H9 (cell line): ENCODE measurements at regions not wholly inside any gene's neighbourhood (a gene's known extent, or its start where the extent isn't known, plus 50 kb on each side); places are given as distances from the start of the nearest gene placed in this dataset.

Source experiments
- DNase-seq: peaks from one replicate; pipeline ENCODE4 v3.0.0-alpha.2; 2017
- H2AFZ ChIP-seq: one replicate; pipeline ENCODE4 v1.6.1; 2013; ENCODE audit warnings: mild to moderate bottlenecking, low read length, control low read depth, moderate library complexity
- H2AK5ac ChIP-seq: 2 replicates; pipeline ENCODE4 v1.6.1; 2013; ENCODE audit warnings: low read length, control low read depth, mixed read lengths; ENCODE audit not compliant: insufficient read length
- H2BK120ac ChIP-seq: one replicate; pipeline ENCODE4 v1.6.1; 2013; ENCODE audit warnings: low read depth, mild to moderate bottlenecking, low read length, control low read depth, inconsistent platforms; ENCODE audit not compliant: poor library complexity, severe bottlenecking
- H2BK12ac ChIP-seq: 2 replicates; pipeline ENCODE4 v1.6.1; 2013; ENCODE audit warnings: low read length, control low read depth, mixed read lengths, low read depth; ENCODE audit not compliant: insufficient read length
- H2BK15ac ChIP-seq: 2 replicates; pipeline ENCODE4 v1.6.1; 2013; ENCODE audit warnings: low read depth, low read length, control low read depth
- H2BK20ac ChIP-seq: one replicate; pipeline ENCODE4 v1.6.1; 2013; ENCODE audit warnings: low read depth, mild to moderate bottlenecking, low read length, control low read depth, inconsistent platforms; ENCODE audit not compliant: poor library complexity, severe bottlenecking
- H2BK5ac ChIP-seq: 2 replicates; pipeline ENCODE4 v1.6.1; 2013; ENCODE audit warnings: low read length, control low read depth, mixed read lengths; ENCODE audit not compliant: insufficient read length
- H3K14ac ChIP-seq: 2 replicates; pipeline ENCODE4 v1.6.1; 2013; ENCODE audit warnings: low read length, control low read depth; ENCODE audit not compliant: insufficient read depth
- H3K18ac ChIP-seq: 2 replicates; pipeline ENCODE4 v1.6.1; 2013; ENCODE audit warnings: low read depth, mild to moderate bottlenecking, mixed read lengths, low read length, control low read depth; ENCODE audit not compliant: insufficient read length
- H3K23ac ChIP-seq: 2 replicates; pipeline ENCODE4 v1.6.1; 2013; ENCODE audit warnings: low read length, control low read depth, mixed read lengths, low read depth; ENCODE audit not compliant: insufficient read length
- H3K23me2 ChIP-seq: 2 replicates; pipeline ENCODE4 v1.6.1; 2013; ENCODE audit warnings: low read depth, mild to moderate bottlenecking, mixed read lengths, low read length, control low read depth; ENCODE audit not compliant: insufficient read length, poor library complexity, severe bottlenecking
- H3K27ac ChIP-seq: 2 replicates; pipeline ENCODE4 v1.5.1; 2013; ENCODE audit warnings: low read length, control low read depth, mixed read lengths, low read depth; ENCODE audit not compliant: insufficient read length
- H3K27me3 ChIP-seq: 2 replicates; pipeline ENCODE4 v1.6.1; 2013; ENCODE audit warnings: low read length, control low read depth, inconsistent platforms; ENCODE audit not compliant: insufficient read depth
- H3K4ac ChIP-seq: 2 replicates; pipeline ENCODE4 v1.6.1; 2013; ENCODE audit warnings: low read depth, mild to moderate bottlenecking, control low read depth, inconsistent platforms, low read length, moderate library complexity
- H3K4me1 ChIP-seq: 2 replicates; pipeline ENCODE4 v1.6.1; 2013; ENCODE audit warnings: low read length, control low read depth, inconsistent platforms; ENCODE audit not compliant: insufficient read depth
- H3K4me2 ChIP-seq: 2 replicates; pipeline ENCODE4 v1.6.1; 2013; ENCODE audit warnings: low read length, control low read depth, mixed read lengths; ENCODE audit not compliant: insufficient read length, insufficient read depth
- H3K56ac ChIP-seq: 2 replicates; pipeline ENCODE4 v1.6.1; 2013; ENCODE audit warnings: low read depth, mild to moderate bottlenecking, mixed read lengths, low read length, control low read depth; ENCODE audit not compliant: insufficient read length
- H3K79me1 ChIP-seq: 2 replicates; pipeline ENCODE4 v1.6.1; 2013; ENCODE audit warnings: low read depth, mild to moderate bottlenecking, moderate library complexity, low read length, control low read depth, inconsistent platforms; ENCODE audit not compliant: insufficient read depth, poor library complexity, severe bottlenecking
- H3K79me2 ChIP-seq: 2 replicates; pipeline ENCODE4 v1.6.1; 2013; ENCODE audit warnings: low read length, control low read depth, inconsistent platforms; ENCODE audit not compliant: insufficient read depth
- H3K9ac ChIP-seq: 2 replicates; pipeline ENCODE4 v1.6.1; 2013; ENCODE audit warnings: low read length, control low read depth, mixed read lengths; ENCODE audit not compliant: insufficient read length; ENCODE audit errors: extremely low read depth
- H3K9me3 ChIP-seq: one replicate; pipeline ENCODE4 v1.6.1; 2013; ENCODE audit warnings: low read depth, low read length, inconsistent platforms; ENCODE audit not compliant: control insufficient read depth
- H3T11ph ChIP-seq: one replicate; pipeline ENCODE4 v1.6.1; 2013; ENCODE audit warnings: mild to moderate bottlenecking, low read length, control low read depth, inconsistent platforms
- H4K20me1 ChIP-seq: one replicate; pipeline ENCODE4 v1.6.1; 2013; ENCODE audit not compliant: control insufficient read depth, insufficient read length, insufficient read depth
- H4K5ac ChIP-seq: 2 replicates; pipeline ENCODE4 v1.6.1; 2013; ENCODE audit warnings: low read depth, mild to moderate bottlenecking, mixed read lengths, low read length, control low read depth; ENCODE audit not compliant: insufficient read length
- H4K8ac ChIP-seq: replicated peaks from 2 replicates; pipeline ENCODE4 v1.6.1; 2013; ENCODE audit warnings: low read length, control low read depth, mixed read lengths, low read depth; ENCODE audit not compliant: insufficient read length
- H4K91ac ChIP-seq: 2 replicates; pipeline ENCODE4 v1.6.1; 2013; ENCODE audit warnings: low read depth, mild to moderate bottlenecking, moderate library complexity, mixed read lengths, low read length, control low read depth; ENCODE audit not compliant: insufficient read length
- H3K27ac Mint-ChIP-seq, 3 experiments: 2 replicates in 2 of 3; 3 replicates in 1 of 3; pipeline ENCODE4 v1.8.0; 2020 to 2021; ENCODE audit warnings: mixed read lengths in 3 of 3, mild to moderate bottlenecking in 1 of 3, moderate library complexity in 1 of 3
- H3K27me3 Mint-ChIP-seq: 2 replicates; pipeline ENCODE4 v1.8.0; 2021; ENCODE audit warnings: low read depth, mild to moderate bottlenecking, moderate library complexity, mixed read lengths
- H3K36me3 Mint-ChIP-seq, 3 experiments: 2 replicates in 2 of 3; 3 replicates in 1 of 3; pipeline ENCODE4 v1.8.0; 2020 to 2021; ENCODE audit warnings: low read depth in 3 of 3, mixed read lengths in 3 of 3; ENCODE audit not compliant: insufficient read depth in 1 of 3
- H3K4me1 Mint-ChIP-seq, 2 experiments: 2 replicates each; pipeline ENCODE4 v1.8.0; 2020; ENCODE audit warnings: mixed read lengths in 2 of 2
- H3K4me3 Mint-ChIP-seq, 2 experiments: 2 replicates in 1 of 2; 3 replicates in 1 of 2; pipeline ENCODE4 v1.8.0; 2020 to 2021; ENCODE audit warnings: mild to moderate bottlenecking in 2 of 2, mixed read lengths in 2 of 2, moderate library complexity in 1 of 2
- H3K9me3 Mint-ChIP-seq, 2 experiments: 2 replicates in 1 of 2; 3 replicates in 1 of 2; pipeline ENCODE4 v1.8.0; 2020; ENCODE audit warnings: mild to moderate bottlenecking in 2 of 2, mixed read lengths in 2 of 2, moderate library complexity in 1 of 2
- TF ChIP-seq, protein P1 (sequence below): fragments of 200-600 bp; sonication (generic); conservative IDR thresholded peaks from 3 replicates; pipeline ENCODE4 v1.8.0; 2021; ENCODE audit warnings: antibody characterized with exemption, mild to moderate bottlenecking

- no peak overlapping the region for H2BK120ac ChIP-seq
- no peaks in the 10 kb centered on the region for H3K79me1 ChIP-seq
- H3K4me1 ChIP-seq: no peaks in the 10 kb centered on the region
- H3K4ac ChIP-seq: no peak overlapping the region
- no peaks in the 10 kb centered on the region for H3K23me2 ChIP-seq
- H4K5ac ChIP-seq: no peak overlapping the region
- H3T11ph ChIP-seq: no peak overlapping the region
- Mint-ChIP-seq H3K27me3 (no peaks in the 10 kb centered on the region), H3K4me3 (no peak overlapping the region), H3K4me1 (no peaks in the 10 kb centered on the region), H3K9me3 (no peaks in the 10 kb centered on the region), H3K27ac (no peak overlapping the region), H3K36me3 (no peaks in the 10 kb centered on the region)
- no peak overlapping the region for H3K27ac ChIP-seq
- H3K9me3 ChIP-seq: no peaks in the 10 kb centered on the region
- no peak overlapping the region for H3K18ac ChIP-seq
- H2BK5ac ChIP-seq: no peak overlapping the region
- H3K79me2 ChIP-seq: no peaks in the 10 kb centered on the region
- H3K56ac ChIP-seq: no peak overlapping the region
- H4K8ac ChIP-seq: no peak overlapping the region
- H2AK5ac ChIP-seq: no peak overlapping the region
- no peak overlapping the region for H2BK20ac ChIP-seq
- no peak overlapping the region for H4K91ac ChIP-seq
- H2BK15ac ChIP-seq: no peak overlapping the region
- H3K27me3 ChIP-seq: no peaks in the 10 kb centered on the region
- no peak overlapping the region for H3K9ac ChIP-seq
- TF ChIP-seq, protein P1, sequence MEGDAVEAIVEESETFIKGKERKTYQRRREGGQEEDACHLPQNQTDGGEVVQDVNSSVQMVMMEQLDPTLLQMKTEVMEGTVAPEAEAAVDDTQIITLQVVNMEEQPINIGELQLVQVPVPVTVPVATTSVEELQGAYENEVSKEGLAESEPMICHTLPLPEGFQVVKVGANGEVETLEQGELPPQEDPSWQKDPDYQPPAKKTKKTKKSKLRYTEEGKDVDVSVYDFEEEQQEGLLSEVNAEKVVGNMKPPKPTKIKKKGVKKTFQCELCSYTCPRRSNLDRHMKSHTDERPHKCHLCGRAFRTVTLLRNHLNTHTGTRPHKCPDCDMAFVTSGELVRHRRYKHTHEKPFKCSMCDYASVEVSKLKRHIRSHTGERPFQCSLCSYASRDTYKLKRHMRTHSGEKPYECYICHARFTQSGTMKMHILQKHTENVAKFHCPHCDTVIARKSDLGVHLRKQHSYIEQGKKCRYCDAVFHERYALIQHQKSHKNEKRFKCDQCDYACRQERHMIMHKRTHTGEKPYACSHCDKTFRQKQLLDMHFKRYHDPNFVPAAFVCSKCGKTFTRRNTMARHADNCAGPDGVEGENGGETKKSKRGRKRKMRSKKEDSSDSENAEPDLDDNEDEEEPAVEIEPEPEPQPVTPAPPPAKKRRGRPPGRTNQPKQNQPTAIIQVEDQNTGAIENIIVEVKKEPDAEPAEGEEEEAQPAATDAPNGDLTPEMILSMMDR: no peak
- H3K23ac ChIP-seq: no peak overlapping the region
- no peaks in the 10 kb centered on the region for H4K20me1 ChIP-seq
- DNase-seq: no peak
- no peak overlapping the region for H2AFZ ChIP-seq
- H2BK12ac ChIP-seq: no peak overlapping the region
- H3K14ac ChIP-seq: no peak overlapping the region
- no peak overlapping the region for H3K4me2 ChIP-seq
Measured at GRCh38 chr11:109511598-109511997, 89.6 kb downstream of the C11orf87 start.
